ENCODE measurements at regions not wholly inside any gene's neighbourhood (a gene's known extent, or its start where the extent isn't known, plus 50 kb on each side); places are given as distances from the start of the nearest gene placed in this dataset.

DNA sequence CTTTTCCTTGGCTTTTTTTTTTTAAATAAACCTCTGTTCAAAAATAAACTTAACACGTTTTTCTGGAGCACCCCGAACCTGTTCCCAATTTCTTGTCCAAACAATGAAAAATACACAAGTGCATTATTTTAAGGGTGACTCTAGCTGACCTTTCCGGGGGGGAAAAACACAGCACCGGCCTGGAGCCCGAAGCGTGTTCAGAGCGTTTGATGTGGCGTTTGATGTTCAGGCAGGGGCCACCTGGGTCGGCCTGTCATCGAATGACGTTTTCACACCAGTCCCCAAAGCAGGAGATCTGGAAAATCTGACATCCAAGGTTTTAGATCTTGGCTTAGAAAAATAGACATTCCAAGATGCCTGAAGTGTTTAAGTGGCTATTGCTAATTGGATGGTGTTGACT lies 282.1 kb downstream of the SHOX start:
- TF ChIP-seq EZH2 (IDR thresholded peaks at IDR 0.05; ENCODE audit: insufficient read depth, poor library complexity, severe bottlenecking), result no peak
- TF ChIP-seq EZH2phosphoT487 (IDR thresholded peaks at IDR 0.05; ENCODE audit: insufficient read depth, low read depth), result no peak
